ENCODE measurements at regions not wholly inside any gene's neighbourhood (a gene's known extent, or its start where the extent isn't known, plus 50 kb on each side); places are given as distances from the start of the nearest gene placed in this dataset.

GRCh38 chr10:111209692-111210091 is 132.9 kb downstream of the ADRA2A start:
- Histone ChIP-seq H3K79me2 (ENCODE audit: insufficient read depth, low read length) (no peaks in the 10 kb centered on the region), H3K23me2 (ENCODE audit: insufficient read length, low read depth, low read length, poor library complexity, severe bottlenecking) (no peaks in the 10 kb centered on the region), H3K4me2 (ENCODE audit: insufficient read depth, insufficient read length, low read length) (no peak overlapping the region), H3K27ac (ENCODE audit: insufficient read length, low read depth, low read length) (no peak overlapping the region), H4K8ac (replicated peaks; ENCODE audit: insufficient read length, low read depth, low read length) (no peak overlapping the region), H3K14ac (ENCODE audit: insufficient read depth, low read length) (no peak overlapping the region), H4K5ac (ENCODE audit: insufficient read length, low read depth, low read length) (no peak overlapping the region), H3K23ac (ENCODE audit: insufficient read length, low read depth, low read length) (no peak overlapping the region), H3K79me1 (ENCODE audit: insufficient read depth, low read depth, low read length, poor library complexity, severe bottlenecking) (no peaks in the 10 kb centered on the region), H3K9ac (ENCODE audit: extremely low read depth, insufficient read length, low read length) (no peak overlapping the region), H2AK5ac (ENCODE audit: insufficient read length, low read length) (no peak overlapping the region), H2BK20ac (ENCODE audit: low read depth, low read length, poor library complexity, severe bottlenecking) (no peak overlapping the region), H2BK15ac (ENCODE audit: low read depth, low read length) (no peak overlapping the region), H3K9me3 (ENCODE audit: control insufficient read depth, low read depth, low read length) (no peaks in the 10 kb centered on the region), H2BK120ac (ENCODE audit: low read depth, low read length, poor library complexity, severe bottlenecking) (no peak overlapping the region), H2BK12ac (ENCODE audit: insufficient read length, low read depth, low read length) (no peak overlapping the region), H3T11ph (ENCODE audit: low read length) (no peak overlapping the region), H3K18ac (ENCODE audit: insufficient read length, low read depth, low read length) (no peak overlapping the region), H2BK5ac (ENCODE audit: insufficient read length, low read length) (no peak overlapping the region), H4K20me1 (ENCODE audit: control insufficient read depth, insufficient read depth, insufficient read length) (no peaks in the 10 kb centered on the region), H3K4ac (ENCODE audit: low read depth, low read length) (no peak overlapping the region), H3K56ac (ENCODE audit: insufficient read length, low read depth, low read length) (no peak overlapping the region), H3K27me3 (ENCODE audit: insufficient read depth, low read length) (no peaks in the 10 kb centered on the region), H3K4me1 (ENCODE audit: insufficient read depth, low read length) (no peaks in the 10 kb centered on the region), H4K91ac (ENCODE audit: insufficient read length, low read depth, low read length) (no peak overlapping the region), H2AFZ (ENCODE audit: low read length) (no peak overlapping the region)
- Mint-ChIP-seq H3K4me3 (no peak overlapping the region), H3K9me3 (peaks cover 0 to 3% of the 10 kb centered on the region in 2 experiments; a peak in 3 of 5 replicates), H3K27me3 (ENCODE audit: low read depth) (peaks cover 5% of the 10 kb centered on the region), H3K27ac (no peak overlapping the region), H3K36me3 (ENCODE audit: insufficient read depth in 1 of 3, low read depth in 3 of 3) (no peaks in the 10 kb centered on the region), H3K4me1 (peaks cover 5% of the 10 kb centered on the region in 2 experiments)
- WGBS (ENCODE audit: extremely low coverage, insufficient read length, low lambda C conversion rate) = no CpG with 5 or more reads among the region's 5 CpGs
- DNase-seq = no peak
- no peak for TF ChIP-seq CTCF (conservative IDR thresholded peaks at IDR 0.05)
